ENCODE measurements at regions not wholly inside any gene's neighbourhood (a gene's known extent, or its start where the extent isn't known, plus 50 kb on each side); places are given as distances from the start of the nearest gene placed in this dataset.

DNA sequence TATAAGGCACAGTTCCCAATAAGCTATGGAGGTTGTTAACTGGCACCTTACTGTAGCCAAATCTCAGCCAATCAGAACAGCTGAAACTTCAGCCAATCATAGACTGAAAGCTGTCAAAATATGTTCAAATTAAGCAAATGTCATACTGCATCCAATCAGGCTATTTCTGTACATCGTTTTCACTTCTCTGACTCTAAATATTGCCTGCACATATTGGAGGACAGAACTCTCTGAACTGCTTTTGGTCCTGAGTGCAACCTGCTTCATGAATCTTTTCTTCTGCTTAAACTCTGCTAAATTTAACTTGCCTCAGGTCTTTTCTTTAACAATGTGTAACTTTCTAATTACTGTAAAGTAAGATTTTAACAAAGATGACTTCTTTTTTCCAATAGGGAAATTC, 1198.9 kb upstream of the PCDH7 start:
- no peak for DNase-seq

DNA sequence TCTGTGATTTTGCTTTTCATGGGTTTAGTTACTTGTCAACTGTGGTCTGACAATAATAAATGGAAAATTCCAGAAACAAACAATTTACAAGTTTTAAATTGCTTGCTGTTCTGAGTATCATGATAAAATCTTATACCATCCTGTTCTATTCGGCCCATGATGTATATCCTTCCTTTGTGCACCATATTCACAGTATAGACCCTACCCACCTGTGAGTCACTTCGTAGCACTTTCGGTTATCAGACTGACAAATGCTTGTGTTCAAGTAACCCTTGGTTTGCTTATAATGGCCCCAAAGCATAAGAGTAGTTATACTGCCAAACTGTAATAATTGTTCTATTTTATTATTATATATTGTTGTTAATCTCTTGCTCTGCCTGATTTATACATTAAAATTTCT, 1183.4 kb upstream of the PCDH7 start:
- DNase-seq, result no peak

DNA sequence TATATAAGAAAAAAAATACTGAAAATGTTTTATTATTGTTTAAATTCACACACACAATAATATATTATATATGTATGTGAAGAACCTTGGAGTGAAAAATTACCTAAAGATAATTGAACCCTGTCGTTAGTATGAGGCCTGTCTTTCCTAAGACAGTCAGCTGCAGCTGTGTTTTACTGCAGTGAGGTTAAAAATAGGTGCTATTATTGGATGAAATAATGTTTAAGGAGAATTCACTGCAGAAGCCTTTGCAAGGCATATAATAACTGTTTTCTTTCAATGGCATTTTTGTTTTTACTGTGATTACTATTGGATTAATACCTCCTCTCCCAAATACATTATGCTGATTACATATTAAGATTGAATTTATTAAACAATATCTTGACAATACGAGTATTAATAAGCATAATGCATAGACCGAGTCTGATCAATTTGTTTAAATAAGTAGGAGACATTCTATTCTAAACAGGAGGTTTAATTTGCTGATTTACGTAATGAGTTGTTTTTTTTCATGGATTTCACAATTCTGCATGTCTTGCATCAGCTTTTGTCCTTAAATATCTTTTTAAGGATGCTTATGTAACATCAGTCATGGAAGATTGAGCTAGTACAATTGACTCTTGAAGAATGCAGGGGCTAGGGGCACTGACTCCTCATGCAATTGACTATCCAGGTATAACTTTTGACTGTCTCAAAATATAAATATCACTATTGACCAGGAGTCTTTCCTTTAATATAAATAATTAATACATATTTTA, 1181.1 kb upstream of the PCDH7 start:
- no peak for DNase-seq

DNA sequence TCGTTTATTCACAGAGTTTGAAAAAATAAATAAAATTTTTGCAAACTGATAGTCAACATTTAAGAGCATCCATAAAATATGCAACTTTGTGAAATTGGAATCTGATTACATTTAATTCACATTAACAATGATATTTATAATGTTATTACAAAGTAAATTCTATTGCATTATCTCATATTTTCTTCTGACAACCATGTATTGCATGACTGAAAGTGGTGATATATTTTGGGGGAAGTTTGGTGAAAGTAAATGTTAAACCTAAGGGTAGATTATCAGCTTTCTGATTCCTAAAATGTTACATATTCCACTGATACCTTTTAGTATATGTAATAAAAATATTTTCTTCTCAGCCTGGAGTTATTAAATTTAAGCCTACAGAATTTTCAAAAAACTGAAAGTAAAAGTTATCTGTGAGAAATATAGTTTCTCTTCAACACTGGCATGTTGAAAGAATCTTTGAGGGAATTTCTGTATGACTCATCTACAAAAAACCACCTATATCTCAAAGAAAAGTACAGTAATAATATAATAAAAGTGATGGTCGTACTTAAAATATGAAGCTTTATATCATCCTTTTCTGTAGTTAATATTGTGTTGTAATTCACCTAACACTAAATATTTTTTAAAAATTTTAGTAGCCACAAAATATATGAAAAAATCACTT, 1179.6 kb upstream of the PCDH7 start:
- no peak for DNase-seq

DNA sequence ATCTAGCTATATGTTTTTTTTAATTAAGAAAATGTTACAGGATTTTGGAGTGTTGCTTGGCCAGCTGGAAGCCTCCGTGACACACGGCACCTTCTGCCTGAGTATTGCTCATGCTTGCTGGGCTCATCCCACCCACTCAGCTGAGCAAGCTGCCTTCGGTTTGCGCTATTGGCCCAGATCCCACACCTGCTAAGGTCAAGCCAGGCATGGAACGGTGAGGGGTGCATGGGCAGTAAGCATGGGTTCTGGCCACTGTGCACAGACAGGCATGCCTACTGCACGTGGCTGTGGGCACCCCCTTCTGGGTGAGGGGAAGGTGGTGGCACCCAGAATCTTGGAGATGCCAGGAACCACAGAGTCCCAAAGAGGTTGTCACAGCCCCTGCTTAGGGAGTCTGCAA, 1178.4 kb upstream of the PCDH7 start:
- DNase-seq, result no peak

DNA sequence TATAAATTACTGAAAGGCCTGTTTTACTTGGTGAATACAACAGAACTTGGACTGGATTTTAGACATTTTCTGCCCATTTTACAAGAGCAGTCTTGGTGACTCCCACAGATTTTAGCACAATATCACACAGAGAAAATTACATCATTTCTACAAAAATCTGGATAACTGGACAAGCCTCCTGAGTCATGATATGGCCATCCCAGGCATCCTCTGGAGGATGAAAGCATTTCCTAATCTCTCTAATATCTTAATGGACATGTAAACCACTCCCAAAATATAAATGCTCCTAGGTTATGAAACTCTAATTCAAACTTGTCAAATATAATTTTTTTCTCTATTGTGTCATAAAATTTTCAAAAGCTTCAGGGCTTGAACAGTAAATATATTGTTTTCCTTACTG, 1170.8 kb upstream of the PCDH7 start:
- DNase-seq, result no peak

DNA sequence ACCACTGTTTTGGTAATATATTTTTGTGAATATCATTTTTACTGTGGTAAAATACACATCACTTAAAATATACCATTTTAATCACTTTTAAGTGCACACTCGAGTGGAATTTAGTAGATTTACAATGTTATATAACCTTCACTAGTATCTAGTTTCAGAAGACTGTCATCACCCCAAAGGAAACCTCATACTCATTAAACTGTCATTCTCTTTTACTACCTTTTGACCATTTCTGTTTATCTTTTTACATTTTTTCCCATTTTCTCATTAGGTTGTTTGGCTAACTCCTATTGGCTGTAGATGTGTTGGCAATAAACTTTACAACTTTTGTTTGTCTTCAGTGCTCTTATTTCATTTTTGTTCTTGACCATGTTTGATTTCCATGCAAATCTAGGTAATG, 1168.3 kb upstream of the PCDH7 start:
- DNase-seq, result no peak

DNA sequence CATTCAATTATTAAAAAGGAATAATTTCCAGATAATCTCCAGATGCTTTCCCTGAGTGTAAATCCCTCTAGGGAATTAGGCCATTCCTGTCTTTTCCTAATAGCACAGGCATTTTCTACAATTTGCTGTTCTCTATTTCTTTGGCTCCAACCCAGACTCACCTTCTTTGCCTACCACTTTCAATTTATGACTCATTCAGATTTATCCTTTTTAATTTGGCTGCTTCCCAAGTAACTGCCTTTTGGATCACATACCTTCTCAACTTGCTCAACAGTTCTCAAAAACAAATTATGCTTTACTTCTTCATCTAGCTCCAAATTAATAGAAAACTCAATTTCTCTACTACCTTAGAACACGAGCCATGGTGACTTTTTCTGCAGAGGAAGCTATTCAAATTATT, 1166.3 kb upstream of the PCDH7 start:
- DNase-seq, result no peak

DNA sequence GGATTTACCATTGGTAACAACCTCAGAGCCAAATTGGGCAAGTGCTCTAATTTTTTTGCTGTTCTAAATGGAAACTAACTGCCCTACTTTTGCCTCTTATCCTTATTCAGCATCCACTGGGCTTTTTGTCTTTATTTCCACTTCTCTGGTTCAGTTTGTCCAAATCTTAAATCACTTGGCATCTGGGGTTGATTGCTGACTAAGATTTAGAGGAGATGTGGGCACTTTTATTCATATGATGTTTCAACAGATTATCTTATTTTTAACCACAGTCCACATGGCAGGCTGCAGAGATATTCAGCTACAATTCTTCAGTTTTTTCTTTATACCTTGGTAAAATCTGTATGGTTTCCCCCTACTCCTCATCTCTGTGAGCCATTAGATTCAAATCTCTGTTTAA, 1161.4 kb upstream of the PCDH7 start:
- no peak for DNase-seq

DNA sequence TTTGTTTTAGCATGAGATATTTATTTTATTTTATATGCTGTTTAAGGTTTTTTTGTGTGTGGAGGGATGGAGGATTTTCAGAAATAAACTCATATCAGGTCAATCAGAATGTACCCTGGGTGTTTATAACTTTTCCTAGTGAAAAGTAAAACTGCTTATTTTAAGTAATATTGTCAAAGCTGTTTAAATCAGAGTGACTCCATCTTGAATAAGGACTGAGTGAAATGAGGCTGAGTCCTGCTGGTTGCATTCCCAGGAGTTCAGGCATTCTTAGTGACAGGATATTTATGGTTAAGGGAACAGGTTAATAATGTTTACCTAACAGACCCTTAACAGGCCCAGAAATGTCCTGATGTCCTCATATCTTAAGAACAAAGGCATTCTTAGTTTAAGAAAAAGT, 1160.9 kb upstream of the PCDH7 start:
- no peak for DNase-seq

DNA sequence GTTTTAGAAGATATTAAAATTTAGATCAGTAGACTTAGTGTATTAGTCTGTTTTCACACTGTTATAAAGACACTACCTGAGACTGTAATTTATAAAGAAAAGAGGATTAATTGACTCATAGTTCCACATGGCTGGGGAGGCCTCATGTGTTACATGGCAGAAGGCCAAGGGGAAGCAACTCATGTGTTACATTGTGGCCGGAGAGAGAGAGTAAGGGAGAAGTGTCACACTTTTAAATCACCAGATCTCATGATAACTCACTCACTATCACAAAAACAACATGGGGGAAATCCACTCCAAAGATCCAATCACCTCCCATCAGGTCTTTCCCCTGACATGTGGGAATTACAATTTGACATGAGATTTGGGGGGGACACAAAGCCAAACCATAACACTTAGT, 1159.7 kb upstream of the PCDH7 start:
- no peak for DNase-seq

DNA sequence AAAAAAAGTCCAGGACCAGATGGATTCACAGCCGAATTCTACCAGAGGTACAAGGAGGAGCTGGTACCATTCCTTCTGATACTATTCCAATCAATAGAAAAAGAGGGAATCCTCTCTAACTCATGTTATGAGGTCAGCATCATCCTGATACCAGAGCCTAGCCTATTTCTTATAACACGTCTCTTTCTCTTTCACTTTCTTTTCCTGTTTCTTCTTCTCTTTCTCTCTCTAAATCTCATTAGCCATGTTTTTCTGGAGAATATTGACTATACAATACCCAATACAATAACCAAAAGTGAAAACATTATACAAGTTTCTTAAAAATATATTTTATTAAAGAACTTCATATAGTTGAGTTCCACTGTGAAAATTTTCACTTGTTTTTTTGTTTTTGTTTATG, 1154.9 kb upstream of the PCDH7 start:
- DNase-seq, result no peak

DNA sequence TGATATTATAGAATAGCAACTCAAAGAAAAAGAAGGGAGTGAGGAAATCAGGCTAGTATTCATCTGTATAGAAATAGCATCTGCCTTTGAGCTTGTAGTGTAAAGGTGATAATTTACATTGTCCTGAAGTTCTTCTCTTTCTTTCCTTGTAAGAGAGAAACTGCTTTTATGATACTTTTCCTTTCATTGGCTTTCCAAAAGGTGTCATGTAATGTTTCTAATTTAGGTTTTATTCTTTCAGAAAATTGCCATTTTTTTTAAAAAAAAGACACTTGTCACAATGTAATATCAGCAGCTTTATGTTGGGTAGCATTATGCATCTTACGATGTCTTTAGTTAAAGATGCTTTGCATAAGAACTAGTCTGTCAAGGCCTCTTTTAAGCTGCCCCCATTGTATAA, 1153.8 kb upstream of the PCDH7 start:
- no peak for DNase-seq

DNA sequence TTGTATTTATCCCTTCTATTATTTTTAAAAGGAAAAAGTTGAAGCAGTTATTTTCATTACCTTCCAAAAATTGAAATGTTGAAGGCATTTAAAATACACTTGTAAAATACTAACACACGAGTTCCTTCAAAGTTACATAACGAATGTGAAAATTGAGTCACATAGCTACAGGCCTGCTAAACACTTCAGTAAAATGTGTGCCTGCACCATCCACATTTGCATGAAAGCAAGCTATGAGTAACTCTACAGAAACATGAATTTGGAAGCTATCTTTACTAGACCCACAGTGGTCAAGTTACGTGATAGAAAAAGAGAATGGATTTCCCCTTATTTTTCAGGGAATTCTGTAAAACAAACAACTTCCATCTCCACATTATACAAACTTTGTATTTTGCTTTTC, 1148.8 kb upstream of the PCDH7 start:
- no peak for DNase-seq

DNA sequence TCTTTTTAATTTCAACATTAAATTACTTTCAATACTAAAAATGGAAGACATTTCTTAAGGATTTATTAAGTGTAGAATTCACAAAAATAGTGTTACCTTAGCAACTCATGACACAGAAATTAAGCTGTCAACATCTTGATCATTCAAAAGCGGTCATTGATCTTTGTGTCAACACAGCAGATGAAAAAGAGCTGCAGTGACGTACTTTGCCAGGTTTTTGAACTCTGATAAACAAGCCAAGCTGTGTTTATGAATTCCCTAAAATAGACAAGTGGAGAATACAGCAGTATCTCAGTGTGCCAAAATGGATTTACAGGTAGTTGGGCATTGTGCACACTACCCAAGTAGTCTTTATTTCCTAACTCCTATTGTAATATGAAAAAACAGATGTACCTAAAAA, 1141.8 kb upstream of the PCDH7 start:
- no peak for DNase-seq

DNA sequence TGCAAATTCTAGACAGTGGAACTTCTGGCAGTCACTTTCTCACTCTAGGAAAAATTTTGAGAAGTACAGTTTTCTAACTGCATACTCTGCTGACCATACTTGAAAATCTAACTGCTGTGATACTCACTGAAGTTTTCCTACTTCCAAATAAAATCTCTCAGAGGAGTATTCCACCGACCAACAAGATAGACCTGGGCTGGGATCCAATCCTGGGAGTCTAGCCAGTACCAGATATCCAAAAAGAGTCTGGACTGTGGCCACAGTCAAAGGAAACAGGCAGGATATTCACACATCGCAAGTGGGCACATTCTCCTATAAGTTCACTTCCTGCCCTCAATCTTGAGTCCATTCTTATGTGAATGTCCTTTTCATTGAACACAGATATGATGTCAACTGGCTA, 1138.7 kb upstream of the PCDH7 start:
- no peak for DNase-seq

DNA sequence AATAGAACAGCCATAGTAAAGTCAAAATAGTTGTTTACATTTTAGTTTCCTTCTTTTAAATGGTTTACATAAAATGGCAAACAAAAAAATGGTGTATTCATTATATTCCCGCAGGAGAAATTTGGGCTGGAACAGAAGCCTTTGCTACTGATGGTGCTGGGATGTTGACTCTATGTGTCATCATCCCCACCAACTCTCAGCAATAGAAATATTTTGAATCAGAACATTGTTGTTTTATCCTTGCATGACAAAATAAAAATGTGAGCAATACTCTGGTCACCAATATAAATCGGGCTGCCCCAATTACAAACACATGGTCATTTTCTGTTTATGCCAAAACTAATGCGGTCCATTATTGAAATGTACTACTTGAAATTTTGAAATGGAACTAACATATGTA, 1131.6 kb upstream of the PCDH7 start:
- DNase-seq, result no peak

DNA sequence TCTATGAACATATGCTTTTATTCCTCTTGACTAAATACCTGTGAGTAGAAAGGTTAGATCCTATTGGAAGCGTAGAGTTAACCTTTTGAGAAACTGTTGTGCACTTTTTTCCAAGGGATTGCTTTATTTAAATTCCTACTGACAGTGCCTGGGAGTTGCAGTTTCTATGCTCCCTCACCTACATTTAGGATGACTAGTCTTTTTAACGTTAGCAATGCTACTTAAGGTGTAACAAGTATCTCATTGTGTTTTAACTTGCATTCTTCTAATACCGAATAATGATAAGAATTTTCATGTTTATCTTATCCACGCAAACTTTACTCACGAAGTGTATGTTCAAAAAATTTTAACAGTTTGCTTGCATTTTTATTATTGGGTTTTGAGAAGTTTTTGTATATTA, 1123.9 kb upstream of the PCDH7 start:
- DNase-seq, result no peak

DNA sequence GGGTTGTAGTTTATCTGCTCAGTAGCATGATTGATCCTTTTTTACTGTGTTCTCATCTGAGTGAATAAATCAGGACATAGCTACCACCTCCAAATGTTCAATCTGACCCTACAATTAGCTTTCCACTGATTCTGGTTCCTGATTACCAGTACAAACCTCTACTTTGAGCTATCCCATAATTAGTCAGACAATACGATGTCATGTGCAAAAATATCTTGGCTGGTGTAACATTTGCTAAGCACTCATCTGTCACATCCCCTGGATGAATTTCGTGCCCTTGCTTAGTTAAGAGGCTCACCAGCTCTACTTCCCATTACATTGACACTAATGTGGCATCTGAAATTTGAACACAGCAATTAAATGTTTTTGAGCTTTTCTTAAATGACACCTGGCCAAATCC, 1101.0 kb upstream of the PCDH7 start:
- no peak for DNase-seq

DNA sequence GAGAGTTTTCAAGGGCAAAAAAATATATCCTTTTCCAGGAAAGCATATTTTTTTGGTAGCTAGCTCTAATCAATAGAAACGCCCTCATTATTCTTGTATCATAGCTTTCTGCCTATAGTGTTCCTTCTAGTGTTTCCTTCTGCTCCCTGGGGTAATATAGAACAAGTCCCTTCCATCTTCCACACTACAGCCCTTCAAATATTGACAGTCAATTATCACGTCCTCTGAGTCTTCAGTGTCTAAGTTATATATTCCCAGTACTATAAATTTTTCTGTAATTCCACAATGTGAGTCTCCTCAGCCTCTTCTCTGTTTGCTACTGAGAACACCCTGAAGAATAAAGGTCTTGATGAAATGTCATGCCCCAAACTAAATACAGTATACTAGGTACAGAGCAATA, 1088.0 kb upstream of the PCDH7 start:
- no peak for DNase-seq

DNA sequence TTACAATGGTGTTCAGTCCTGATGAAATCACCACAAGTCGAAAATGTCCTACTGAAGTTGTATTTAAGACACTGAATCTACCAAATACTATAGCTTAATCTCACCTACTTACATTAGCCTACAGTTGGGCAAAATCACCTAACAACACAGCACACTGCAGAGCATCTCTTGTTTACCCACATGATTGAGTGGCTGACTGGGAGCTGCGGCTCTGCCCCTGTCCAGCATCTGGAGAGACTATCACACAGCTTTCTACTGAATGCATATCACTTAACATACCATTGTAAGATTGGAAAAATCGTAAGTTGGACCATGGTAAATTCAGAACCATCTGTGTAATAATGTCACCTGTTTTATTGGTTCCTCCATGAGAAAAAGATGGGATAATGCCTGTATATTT, 1083.2 kb upstream of the PCDH7 start:
- no peak for DNase-seq

DNA sequence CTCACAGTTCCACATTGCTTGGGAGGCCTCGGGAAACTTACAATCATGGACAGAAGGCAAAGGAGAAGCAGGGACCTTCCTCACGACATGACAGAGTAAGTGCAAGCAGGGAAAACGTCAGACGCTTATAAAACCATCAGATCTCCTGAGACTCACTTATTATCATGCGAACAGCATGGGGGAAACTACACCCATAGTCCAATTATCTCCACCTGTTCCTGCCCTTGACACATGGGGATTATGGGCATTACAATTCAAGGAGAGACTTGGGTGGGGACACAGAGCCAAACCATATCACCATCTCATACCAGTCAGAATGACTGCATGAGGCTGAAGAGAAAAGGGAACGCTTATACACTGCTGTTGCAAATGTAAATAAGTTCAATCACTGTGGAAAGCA, 1066.9 kb upstream of the PCDH7 start:
- DNase-seq, result no peak

DNA sequence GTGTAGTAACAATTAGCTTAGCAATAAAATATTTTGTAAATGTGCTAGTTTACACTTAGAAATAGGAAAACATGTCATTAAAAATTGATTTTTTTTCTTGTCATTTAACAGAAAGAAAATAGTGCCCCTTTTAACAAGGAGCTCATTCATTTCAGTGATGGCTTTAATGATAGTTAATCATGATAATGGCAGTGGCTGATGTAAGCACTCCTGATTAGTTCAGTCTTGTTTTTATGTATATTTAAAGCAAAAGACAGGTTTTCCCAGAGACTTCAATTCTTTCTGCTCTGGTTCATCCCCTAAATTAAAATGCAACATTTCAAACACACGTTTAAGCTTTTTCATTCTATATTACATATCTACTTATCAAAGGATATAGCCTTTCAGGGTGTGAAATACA, 1039.5 kb upstream of the PCDH7 start:
- DNase-seq, result no peak

DNA sequence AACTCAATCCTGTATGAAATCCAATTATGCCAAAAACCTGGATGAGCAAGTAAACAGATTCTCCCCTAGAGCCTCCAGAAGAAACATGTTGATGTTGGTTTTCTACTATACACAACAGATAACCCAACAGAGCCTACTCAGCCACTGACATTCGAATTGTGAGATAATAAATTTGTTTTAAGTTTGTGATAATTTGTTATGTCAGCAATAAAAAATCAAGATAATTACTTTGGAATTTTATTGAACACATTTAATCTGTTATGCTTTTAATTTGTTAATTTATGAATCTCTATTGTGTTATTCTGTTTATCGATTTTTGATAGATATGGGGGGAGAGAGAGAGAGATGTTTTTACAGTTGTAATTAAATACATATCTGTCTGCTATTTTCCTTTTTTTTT, 1016.1 kb upstream of the PCDH7 start:
- no peak for DNase-seq

DNA sequence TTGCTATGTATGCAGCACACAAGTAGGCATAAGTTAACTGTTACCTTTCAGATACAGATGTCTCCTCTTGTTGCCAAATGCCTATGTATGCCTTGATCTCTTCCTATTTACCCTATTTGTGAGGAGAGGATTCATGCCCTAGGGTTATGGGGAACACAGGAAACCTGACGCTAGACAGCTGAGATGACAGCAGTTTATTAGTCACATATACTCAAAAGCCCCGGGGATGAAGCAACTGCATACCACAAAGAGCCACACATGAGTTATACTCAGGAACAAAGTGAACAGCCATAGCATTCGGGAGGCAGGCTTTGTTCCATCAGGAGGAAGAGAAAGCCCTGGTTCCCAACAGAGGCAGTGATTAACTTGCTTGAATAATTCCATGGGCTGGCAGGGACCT, 1011.7 kb upstream of the PCDH7 start:
- no peak for DNase-seq
